HG03064 (cell line): ENCODE measurements at regions not wholly inside any gene's neighbourhood (a gene's known extent, or its start where the extent isn't known, plus 50 kb on each side); places are given as distances from the start of the nearest gene placed in this dataset.
A peak's percentile ranks its signal among the peaks of the same experiment; 100 is the strongest.
"Not testable (repeated sequence)": the region's sequence is repeated elsewhere in the genome, so short reads cannot be mapped to it uniquely, and the experiment has no call there.

Experiments used
- ATAC-seq: cut with Tn5 transposase; IDR thresholded peaks from one replicate; pipeline ENCODE4 v1.9.1; 2021; ENCODE audit warnings: low read depth; ENCODE audit not compliant: unreplicated experiment

GRCh38 chr3:30319713-30320112 lies 286.7 kb upstream of the TGFBR2 start:
- ATAC-seq, result no peak

DNA sequence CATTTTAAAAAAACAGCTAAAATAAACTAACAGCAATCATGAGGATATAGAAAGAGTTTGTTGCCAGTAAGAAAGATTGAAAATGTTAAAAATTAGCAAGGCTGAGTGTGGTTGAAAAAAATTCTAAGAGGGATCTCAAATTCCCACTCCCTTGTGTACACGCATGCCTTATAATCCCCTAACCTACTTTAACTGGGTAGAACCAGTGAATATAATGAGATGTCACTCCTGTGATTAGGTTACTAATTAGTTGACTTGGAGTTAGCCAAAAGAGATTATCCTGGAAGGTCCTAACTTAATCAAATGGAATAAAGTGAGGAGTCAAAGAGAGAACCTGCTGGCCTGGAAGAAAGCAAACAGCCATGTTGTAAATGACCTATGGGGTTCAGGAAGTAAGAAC lies 286.0 kb upstream of the TGFBR2 start:
- ATAC-seq, result no peak

GRCh38 chr3:30321065-30321464 lies 285.3 kb upstream of the TGFBR2 start:
- no peak for ATAC-seq

DNA sequence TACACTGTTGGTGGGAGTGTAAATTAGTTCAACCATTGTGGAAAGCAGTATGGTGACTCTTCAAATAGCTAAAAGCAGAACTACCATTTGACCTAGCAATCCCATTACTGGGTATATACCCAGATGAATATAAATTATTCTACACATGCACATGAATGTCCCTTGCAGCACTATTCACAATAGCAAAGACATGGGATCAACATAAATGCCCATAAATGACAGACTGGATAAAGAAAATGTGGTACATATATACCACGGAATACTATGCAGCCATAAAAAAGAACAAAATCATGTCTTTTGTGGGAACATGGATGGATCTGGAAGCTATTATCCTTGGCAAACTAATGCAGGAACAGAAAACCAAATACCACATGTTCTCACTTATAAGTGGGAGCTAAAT lies 282.8 kb upstream of the TGFBR2 start:
- not testable (repeated sequence) for ATAC-seq

- no peak for ATAC-seq
Measured at GRCh38 chr3:30324587-30324986, 281.8 kb upstream of the TGFBR2 start.

- ATAC-seq, result not testable (repeated sequence)
Measured at GRCh38 chr3:30327976-30328375, 278.4 kb upstream of the TGFBR2 start.

DNA sequence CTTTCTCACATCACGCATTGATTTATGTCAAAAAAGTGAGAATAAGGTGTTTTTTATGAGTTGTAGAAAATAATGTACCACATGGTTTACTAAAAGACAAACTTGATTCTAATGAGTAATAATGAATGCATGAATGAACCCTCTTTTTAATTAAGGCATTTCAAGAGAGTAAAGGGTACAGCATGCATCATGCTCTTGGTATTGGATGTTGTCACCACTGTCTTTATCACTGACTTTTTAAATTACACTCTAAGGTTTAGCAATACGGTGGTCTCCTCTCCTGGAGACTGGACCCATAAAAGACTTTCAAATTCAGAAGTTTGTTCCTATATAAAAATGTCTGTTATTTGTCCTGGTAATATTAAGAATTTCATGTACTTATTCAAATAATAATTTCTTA lies 277.5 kb upstream of the TGFBR2 start:
- ATAC-seq, result not testable (repeated sequence)

GRCh38 chr3:30331519-30331918 lies 274.9 kb upstream of the TGFBR2 start:
- ATAC-seq, result no peak

- no peak for ATAC-seq
Measured at GRCh38 chr3:30332196-30333021, 274.0 kb upstream of the TGFBR2 start.

DNA sequence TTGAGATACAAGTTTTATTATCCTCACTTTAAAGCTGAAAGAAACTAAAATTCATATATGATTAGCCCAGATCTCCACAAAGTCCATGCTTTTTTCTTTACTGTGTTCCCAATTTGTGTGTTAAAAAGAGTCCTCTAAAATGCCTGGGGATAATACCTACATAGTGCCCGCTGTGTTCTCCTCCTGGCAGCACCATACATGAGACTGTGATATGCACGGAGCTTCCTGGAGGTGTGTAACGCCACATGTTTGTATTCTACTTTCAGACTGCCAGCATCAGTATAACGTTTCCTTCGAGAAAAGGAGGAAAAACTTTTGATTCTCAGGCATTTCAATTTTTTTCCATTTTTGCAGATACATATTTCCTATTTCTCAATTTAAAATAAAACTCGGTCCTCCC lies 273.3 kb upstream of the TGFBR2 start:
- ATAC-seq, result no peak

DNA sequence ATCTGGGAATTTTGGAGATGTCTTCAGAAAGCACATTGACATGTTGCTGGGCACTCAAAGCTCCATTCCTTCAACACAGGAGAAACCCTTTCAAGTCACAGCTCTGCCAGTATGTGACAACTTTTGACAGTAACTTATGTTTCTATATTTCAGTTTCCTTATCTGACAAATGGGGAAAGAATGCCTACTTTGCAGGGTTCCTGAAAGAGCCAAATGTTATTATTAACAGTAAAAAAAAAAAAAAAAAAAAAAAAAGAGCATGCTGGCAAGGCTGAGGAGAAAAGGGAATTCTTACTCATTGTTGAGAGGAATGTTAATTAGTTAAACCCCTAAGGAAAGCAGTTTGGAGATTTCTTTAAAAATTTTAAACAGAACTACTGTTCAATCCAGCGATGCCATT lies 272.5 kb upstream of the TGFBR2 start:
- no peak for ATAC-seq

DNA sequence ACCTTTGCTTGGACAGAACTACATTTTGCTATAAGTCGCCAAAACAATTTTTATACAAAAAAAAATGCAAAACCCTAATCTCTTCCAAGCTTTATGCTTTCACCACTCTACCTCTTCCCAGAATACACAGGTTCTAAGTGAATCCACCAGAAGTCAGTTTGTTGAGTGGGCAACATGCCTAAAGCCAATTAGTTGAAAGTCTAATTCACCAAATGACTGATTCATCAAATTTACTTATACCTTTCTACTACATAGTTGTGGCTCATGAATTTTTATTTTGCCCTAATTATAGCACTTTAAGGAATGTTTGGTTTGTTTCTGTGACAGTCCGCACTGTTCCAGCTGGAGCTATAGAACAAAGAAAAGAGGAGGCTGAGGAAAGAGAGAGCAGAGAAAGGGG lies 265.9 kb upstream of the TGFBR2 start:
- ATAC-seq, result no peak

DNA sequence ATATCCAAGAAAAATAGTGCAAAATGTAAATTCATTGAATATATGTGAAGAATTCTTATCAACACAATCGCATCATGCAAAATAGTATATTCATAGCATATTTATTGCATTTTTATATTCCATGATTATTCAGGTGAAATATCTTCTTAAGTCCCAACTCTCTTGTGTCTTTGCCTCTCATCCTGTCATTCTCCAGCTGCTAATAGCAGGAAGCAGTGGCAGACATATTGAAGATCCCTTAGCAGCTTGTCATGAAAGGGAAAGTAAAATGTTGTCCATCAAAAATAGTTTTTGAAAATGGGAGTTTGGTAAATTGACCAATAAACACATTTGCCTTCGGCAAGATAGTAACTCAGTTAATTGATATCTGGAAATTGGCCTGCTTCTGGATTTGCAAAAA lies 265.3 kb upstream of the TGFBR2 start:
- no peak for ATAC-seq

DNA sequence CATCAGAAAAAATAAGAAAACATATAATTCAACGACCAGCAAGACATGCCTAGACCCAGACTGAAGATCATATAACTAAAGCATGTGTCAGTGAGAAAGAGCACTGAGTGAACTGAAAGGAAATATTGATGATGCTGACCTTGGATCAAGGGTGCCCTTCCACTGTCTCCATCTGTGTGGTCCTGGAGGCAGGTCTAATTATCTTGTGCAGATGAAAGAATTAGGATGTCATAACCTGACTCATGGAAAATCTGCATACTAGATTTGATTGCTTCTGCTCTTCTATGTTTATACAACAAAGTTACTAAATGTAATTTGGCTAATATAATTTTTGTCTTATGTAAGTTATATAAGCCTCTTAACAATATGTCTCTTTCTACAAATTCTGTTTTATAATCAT lies 264.6 kb upstream of the TGFBR2 start:
- no peak for ATAC-seq

- no peak for ATAC-seq
Measured at GRCh38 chr3:30342318-30343060, 263.9 kb upstream of the TGFBR2 start.

DNA sequence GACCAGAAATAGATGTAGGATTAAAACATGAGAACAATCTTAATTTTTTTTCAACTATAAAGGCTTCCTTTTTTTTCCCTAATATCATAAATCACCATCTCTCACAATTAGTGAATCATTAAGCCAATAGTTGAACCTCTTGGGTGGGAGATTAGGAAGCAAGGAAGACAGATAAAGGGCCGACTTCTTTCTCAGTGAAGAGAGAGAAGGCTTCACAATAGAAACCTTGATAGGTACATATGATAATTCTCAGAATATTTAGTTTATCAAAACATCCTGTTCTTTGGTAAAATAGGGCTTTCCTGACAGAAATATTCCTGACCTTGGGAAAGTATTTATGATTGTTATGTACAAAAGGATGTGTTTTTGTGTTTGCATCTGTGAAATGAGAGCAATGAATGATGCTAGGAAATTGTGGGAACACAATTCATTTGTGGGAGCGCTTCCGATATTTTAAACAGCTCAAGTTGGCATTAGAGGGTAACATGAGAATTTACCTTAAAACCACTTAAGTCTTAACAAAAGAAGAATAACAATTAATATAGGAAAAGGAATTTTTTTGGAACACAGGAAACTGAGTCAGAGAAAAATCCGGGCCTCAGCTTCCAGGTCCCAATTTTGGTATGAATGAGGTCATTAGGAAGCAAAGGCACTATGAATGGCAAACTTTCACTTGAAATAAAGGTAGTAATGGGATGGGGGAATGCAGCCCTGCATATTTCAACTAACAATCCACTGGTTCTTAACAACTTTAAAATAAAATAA lies 263.2 kb upstream of the TGFBR2 start:
- ATAC-seq, result no peak

GRCh38 chr3:30343861-30344260 lies 262.5 kb upstream of the TGFBR2 start:
- no peak for ATAC-seq

DNA sequence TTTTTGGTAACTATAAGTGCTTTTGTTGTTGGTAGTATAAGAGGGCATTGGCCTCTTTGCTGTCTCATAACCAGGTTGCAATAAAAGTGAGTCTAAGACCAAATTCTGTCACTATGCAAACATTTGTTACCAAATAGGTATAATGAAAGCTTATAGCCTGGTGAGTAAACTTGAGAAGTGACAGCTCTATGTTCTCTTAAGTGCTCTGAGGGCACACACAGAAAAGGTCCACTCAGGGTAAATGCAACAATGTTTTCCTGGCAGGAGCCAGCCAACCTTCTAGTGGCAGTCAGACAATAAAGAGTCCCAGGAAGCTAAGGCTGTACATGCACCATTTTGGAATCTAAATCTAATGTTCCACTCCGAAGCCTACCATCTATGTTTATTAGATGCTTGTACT lies 262.1 kb upstream of the TGFBR2 start:
- ATAC-seq, result no peak

- no peak for ATAC-seq
Measured at GRCh38 chr3:30346933-30347320, 259.5 kb upstream of the TGFBR2 start.

DNA sequence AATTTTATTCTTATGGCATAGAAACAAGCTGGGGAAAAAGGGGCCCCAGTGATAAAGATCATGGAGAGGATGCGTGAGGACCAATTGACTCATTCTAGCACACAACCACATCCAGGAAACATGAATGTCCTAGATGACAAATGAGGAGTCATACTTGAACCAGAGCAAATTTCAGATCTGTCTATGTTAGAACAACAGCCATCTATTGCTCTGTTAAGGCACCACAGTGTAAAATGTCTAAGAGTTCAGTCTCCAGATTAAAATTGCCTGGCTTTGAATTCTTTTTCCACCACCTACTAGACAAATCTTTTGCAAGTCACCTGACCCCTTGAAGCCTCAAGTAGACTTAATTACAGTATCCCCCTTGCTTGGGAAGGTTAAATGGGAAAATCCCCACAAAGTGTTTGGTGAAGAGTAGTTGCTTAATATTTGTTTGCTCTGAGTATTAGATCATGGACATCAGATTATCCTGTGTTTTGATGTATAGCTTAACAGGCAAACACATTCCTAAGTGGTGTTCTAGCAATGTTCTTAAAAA lies 258.7 kb upstream of the TGFBR2 start:
- peak; percentile 73 for ATAC-seq

DNA sequence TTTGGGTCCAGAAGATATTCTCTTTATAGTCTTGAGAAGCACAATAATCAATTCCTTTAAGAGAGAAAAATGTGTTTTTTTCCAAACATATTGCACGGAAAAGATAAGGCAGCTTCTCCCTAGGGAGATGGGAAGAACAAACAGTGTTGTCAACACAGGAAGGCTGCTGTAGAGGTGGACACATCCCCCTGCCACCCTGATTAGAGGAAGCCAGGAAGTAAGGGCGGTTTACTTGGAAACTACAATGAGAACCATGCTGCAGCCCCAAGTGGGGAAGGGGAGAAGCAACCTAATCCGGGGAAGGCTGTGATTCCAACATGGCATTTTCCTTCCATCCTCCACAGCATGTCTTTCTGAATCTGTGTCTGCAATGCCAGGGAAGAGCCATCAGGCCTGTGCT lies 256.9 kb upstream of the TGFBR2 start:
- no peak for ATAC-seq
